ENCODE measurements at regions not wholly inside any gene's neighbourhood (a gene's known extent, or its start where the extent isn't known, plus 50 kb on each side); places are given as distances from the start of the nearest gene placed in this dataset.
A peak's percentile ranks its signal among the peaks of the same experiment; 100 is the strongest.

- no peak for TF ChIP-seq CTCF (IDR thresholded peaks at IDR 0.05)
- no peak for TF ChIP-seq POLR2A (IDR thresholded peaks at IDR 0.05)
- H3K9me3 ChIP-seq = no peaks in the 10 kb centered on the region
- no peak for DNase-seq
- H3K36me3 ChIP-seq = no peaks in the 10 kb centered on the region
- H3K4me3 ChIP-seq = no peak overlapping the region
- no peaks in the 10 kb centered on the region for H3K4me1 ChIP-seq
- H3K27me3 ChIP-seq = no peaks in the 10 kb centered on the region
- H3K27ac ChIP-seq = no peak overlapping the region
Observed at GRCh38 chr4:56185901-56186300, 201.4 kb downstream of the AASDH start.

- no peak for DNase-seq
- H3K4me3 ChIP-seq = no peak overlapping the region
- peak overlapping the region in 1 of 4 donors; percentile 25 for H3K27ac ChIP-seq
- no peaks in the 10 kb centered on the region for H3K9me3 ChIP-seq
- H3K27me3 ChIP-seq = no peaks in the 10 kb centered on the region
- no peaks in the 10 kb centered on the region for H3K4me1 ChIP-seq
- H3K36me3 ChIP-seq = no peaks in the 10 kb centered on the region
- TF ChIP-seq CTCF (IDR thresholded peaks at IDR 0.05) = no peak
- no peak for TF ChIP-seq POLR2A (IDR thresholded peaks at IDR 0.05)
Observed at GRCh38 chr4:56184214-56184613, 203.1 kb downstream of the AASDH start.

GRCh38 chr4:56183344-56183959, 203.8 kb downstream of the AASDH start:
- DNase-seq = peak in 2 of 3 donors; percentile 40 to 49
- Histone ChIP-seq H3K36me3 (no peaks in the 10 kb centered on the region), H3K4me3 (no peak overlapping the region)

GRCh38 chr4:56182356-56182755, 204.9 kb downstream of the AASDH start:
- no peaks in the 10 kb centered on the region for H3K9me3 ChIP-seq
- no peak overlapping the region for H3K4me3 ChIP-seq
- H3K4me1 ChIP-seq = no peaks in the 10 kb centered on the region
- H3K27me3 ChIP-seq = no peaks in the 10 kb centered on the region
- TF ChIP-seq CTCF (IDR thresholded peaks at IDR 0.05) (no peak), POLR2A (IDR thresholded peaks at IDR 0.05) (no peak)
- no peak overlapping the region for H3K27ac ChIP-seq
- no peaks in the 10 kb centered on the region for H3K36me3 ChIP-seq
- DNase-seq = no peak

More at GRCh38 chr4:56183344-56183959, 203.8 kb downstream of the AASDH start:
- Histone ChIP-seq H3K27me3 (no peaks in the 10 kb centered on the region), H3K27ac (peak overlapping the region in 1 of 4 donors; percentile 25), H3K4me1 (no peaks in the 10 kb centered on the region), H3K9me3 (no peaks in the 10 kb centered on the region)
- no peak for TF ChIP-seq CTCF (IDR thresholded peaks at IDR 0.05)
- no peak for TF ChIP-seq POLR2A (IDR thresholded peaks at IDR 0.05)

GRCh38 chr4:56181140-56181953, 205.9 kb downstream of the AASDH start:
- DNase-seq = no peak
- Histone ChIP-seq H3K36me3 (no peaks in the 10 kb centered on the region), H3K4me1 (no peaks in the 10 kb centered on the region), H3K27ac (no peak overlapping the region), H3K9me3 (no peaks in the 10 kb centered on the region), H3K4me3 (no peak overlapping the region), H3K27me3 (no peaks in the 10 kb centered on the region)
- TF ChIP-seq CTCF (IDR thresholded peaks at IDR 0.05) (no peak), POLR2A (IDR thresholded peaks at IDR 0.05) (no peak)

Measured in Peyer's patch (tissue), 4 donors.